T-cell (primary cell): ENCODE measurements at regions not wholly inside any gene's neighbourhood (a gene's known extent, or its start where the extent isn't known, plus 50 kb on each side); places are given as distances from the start of the nearest gene placed in this dataset.

Source experiments
- ATAC-seq, 4 experiments: fragments of 200-7000 bp in 3 of 4; fragments of 150-1000 bp in 1 of 4; cut with Tn5 transposase; replicated peaks in 1 of 4; 1 replicate in 3 of 4; 2 replicates in 1 of 4; pipeline ENCODE4 v1.10.0; 2021; ENCODE audit warnings: moderate library complexity in 3 of 4, mild to moderate bottlenecking in 2 of 4, moderate number of reproducible peaks in 1 of 4
- CTCF ChIA-PET, 2 donors: fragments of 300-600 bp; sonication (Branson Sonifier 250); formaldehyde crosslinking; loops; one replicate each; lab custom pipeline; 2022; ENCODE audit warnings: antibody characterized with exemption in 2 of 2; lab: Charles Lee
- POLR2A ChIA-PET, 2 donors: fragments of 300-600 bp; sonication (Branson Sonifier 250); formaldehyde crosslinking; loops; one replicate each; lab custom pipeline; 2022; ENCODE audit warnings: antibody characterized with exemption in 2 of 2; lab: Charles Lee
- DNase-seq, 35 experiments: peaks; one replicate each; pipeline versions ENCODE4 v3.0.0 to v3.0.0-alpha.2; 2013 to 2023
- H3K27ac ChIP-seq: one replicate; pipeline ENCODE4 v1.5.1; 2013; ENCODE audit warnings: low read length
- H3K27me3 ChIP-seq, 2 experiments: replicated peaks in 1 of 2; 1 replicate in 1 of 2; 2 replicates in 1 of 2; pipeline versions ENCODE4 v1.6.1 to v1.7.0; 2013; ENCODE audit warnings: low read length in 1 of 2, mixed read lengths in 1 of 2; ENCODE audit not compliant: control insufficient read depth in 2 of 2, insufficient read depth in 2 of 2; ENCODE audit errors: extremely low read depth in 1 of 2
- H3K36me3 ChIP-seq, 2 donors: 1 replicate in 1 of 2; 2 replicates in 1 of 2; pipeline versions ENCODE4 v1.6.1 to v1.7.0; 2013; ENCODE audit warnings: low read length in 1 of 2; ENCODE audit not compliant: control insufficient read depth in 2 of 2, insufficient read depth in 1 of 2; ENCODE audit errors: extremely low read depth in 1 of 2
- H3K4me1 ChIP-seq, 2 experiments: 1 replicate in 1 of 2; 2 replicates in 1 of 2; pipeline versions ENCODE4 v1.6.1 to v1.7.0; 2013; ENCODE audit warnings: low read length in 2 of 2, mixed read lengths in 1 of 2; ENCODE audit not compliant: insufficient read depth in 2 of 2, control insufficient read depth in 1 of 2; ENCODE audit errors: extremely low read depth in 1 of 2
- H3K4me3 ChIP-seq, 2 donors: 1 replicate in 1 of 2; 2 replicates in 1 of 2; pipeline versions ENCODE4 v1.5.1 to v1.7.0; 2013; ENCODE audit warnings: mild to moderate bottlenecking in 2 of 2, low read length in 1 of 2, moderate library complexity in 1 of 2; ENCODE audit not compliant: control insufficient read depth in 1 of 2; ENCODE audit errors: extremely low read depth in 1 of 2
- H3K9me3 ChIP-seq: 2 replicates; pipeline ENCODE4 v1.7.0; 2013
- H3K27ac Mint-ChIP-seq, 2 donors: one replicate each; pipeline ENCODE4 v1.8.0; 2020 to 2021; ENCODE audit warnings: mild to moderate bottlenecking in 2 of 2, mixed read lengths in 2 of 2
- H3K27me3 Mint-ChIP-seq, 2 donors: one replicate each; pipeline ENCODE4 v1.8.0; 2021 to 2022; ENCODE audit warnings: mixed read lengths in 2 of 2
- H3K36me3 Mint-ChIP-seq: one replicate; pipeline ENCODE4 v1.8.0; 2021; ENCODE audit warnings: mixed read lengths
- H3K4me1 Mint-ChIP-seq, 3 donors: one replicate each; pipeline ENCODE4 v1.8.0; 2020 to 2022; ENCODE audit warnings: mixed read lengths in 3 of 3, mild to moderate bottlenecking in 1 of 3
- H3K4me3 Mint-ChIP-seq, 3 donors: one replicate each; pipeline ENCODE4 v1.8.0; 2020 to 2022; ENCODE audit warnings: mild to moderate bottlenecking in 3 of 3, mixed read lengths in 3 of 3, moderate library complexity in 3 of 3
- H3K9me3 Mint-ChIP-seq, 3 donors: one replicate each; pipeline ENCODE4 v1.8.0; 2020 to 2022; ENCODE audit warnings: mixed read lengths in 3 of 3
- WGBS: methylation state at CpG from one replicate; pipeline ENCODE4 v1.1.5; 2013; ENCODE audit warnings: missing lambda C conversion rate; ENCODE audit not compliant: insufficient coverage; 5-methylcytosine and 5-hydroxymethylcytosine counted together

- no peak overlapping the region for H3K27ac Mint-ChIP-seq
- WGBS, result no CpG with 5 or more reads among the region's 2 CpGs
- Histone ChIP-seq H3K4me3 (no peak overlapping the region), H3K36me3 (no peaks in the 10 kb centered on the region), H3K9me3 (peaks cover 3% of the 10 kb centered on the region), H3K27me3 (no peaks in the 10 kb centered on the region), H3K4me1 (no peaks in the 10 kb centered on the region), H3K27ac (no peak overlapping the region)
- CTCF ChIA-PET, result no interaction called here
- no peak for DNase-seq
- POLR2A ChIA-PET, result no interaction called here
- no peak for ATAC-seq
- H3K9me3 Mint-ChIP-seq, result peaks cover 0 to 6% (median 4%) of the 10 kb centered on the region in 3 donors
- no peaks in the 10 kb centered on the region for H3K36me3 Mint-ChIP-seq
- no peak overlapping the region for H3K4me3 Mint-ChIP-seq
- H3K27me3 Mint-ChIP-seq, result peaks cover 20 to 34% of the 10 kb centered on the region in 2 donors
- H3K4me1 Mint-ChIP-seq, result no peaks in the 10 kb centered on the region
Observed at GRCh38 chr3:43978708-43979107, 263.0 kb upstream of the TOPAZ1 start.

DNA sequence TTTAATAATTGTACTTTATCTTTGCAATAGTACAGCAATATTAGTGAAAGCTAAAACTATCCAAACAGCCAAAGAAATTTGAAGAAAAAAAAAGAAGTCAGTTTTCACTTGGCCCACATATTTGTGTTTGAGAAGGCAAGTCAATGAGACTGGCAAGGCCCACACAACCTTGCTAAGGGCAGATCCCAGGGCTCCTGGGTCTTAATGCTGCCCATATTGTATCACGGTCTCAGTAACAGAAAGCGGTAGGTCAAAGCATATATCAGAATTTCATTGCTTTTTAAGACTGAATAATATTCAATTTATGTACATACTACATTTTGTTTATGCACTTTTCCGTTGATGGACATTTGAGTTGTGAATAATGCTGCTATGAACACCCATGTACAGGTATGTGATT is 262.0 kb upstream of the TOPAZ1 start:
- no CpG with 5 or more reads among the region's 3 CpGs for WGBS
- Histone ChIP-seq H3K9me3 (peaks cover 3% of the 10 kb centered on the region), H3K27ac (no peak overlapping the region), H3K4me3 (no peak overlapping the region), H3K4me1 (no peaks in the 10 kb centered on the region), H3K36me3 (no peaks in the 10 kb centered on the region), H3K27me3 (no peaks in the 10 kb centered on the region)
- no peak for ATAC-seq
- DNase-seq, result no peak
- H3K4me1 Mint-ChIP-seq, result no peaks in the 10 kb centered on the region
- no peak overlapping the region for H3K4me3 Mint-ChIP-seq
- no peaks in the 10 kb centered on the region for H3K36me3 Mint-ChIP-seq
- H3K27ac Mint-ChIP-seq, result no peak overlapping the region
- peaks cover 3 to 6% (median 4%) of the 10 kb centered on the region in 3 donors for H3K9me3 Mint-ChIP-seq
- peaks cover 21 to 39% of the 10 kb centered on the region in 2 donors for H3K27me3 Mint-ChIP-seq
- ChIA-PET POLR2A (interaction anchor here in 1 of 2 donors (0.6 kb wide), 1 partner anchor 22 kb away, joined by 3 read pairs; no protein-coding TSS in a partner anchor), CTCF (interaction anchor here in 1 of 2 donors (0.6 kb wide), 1 partner anchor 55 kb away, joined by 3 read pairs; no protein-coding TSS in a partner anchor)

DNA sequence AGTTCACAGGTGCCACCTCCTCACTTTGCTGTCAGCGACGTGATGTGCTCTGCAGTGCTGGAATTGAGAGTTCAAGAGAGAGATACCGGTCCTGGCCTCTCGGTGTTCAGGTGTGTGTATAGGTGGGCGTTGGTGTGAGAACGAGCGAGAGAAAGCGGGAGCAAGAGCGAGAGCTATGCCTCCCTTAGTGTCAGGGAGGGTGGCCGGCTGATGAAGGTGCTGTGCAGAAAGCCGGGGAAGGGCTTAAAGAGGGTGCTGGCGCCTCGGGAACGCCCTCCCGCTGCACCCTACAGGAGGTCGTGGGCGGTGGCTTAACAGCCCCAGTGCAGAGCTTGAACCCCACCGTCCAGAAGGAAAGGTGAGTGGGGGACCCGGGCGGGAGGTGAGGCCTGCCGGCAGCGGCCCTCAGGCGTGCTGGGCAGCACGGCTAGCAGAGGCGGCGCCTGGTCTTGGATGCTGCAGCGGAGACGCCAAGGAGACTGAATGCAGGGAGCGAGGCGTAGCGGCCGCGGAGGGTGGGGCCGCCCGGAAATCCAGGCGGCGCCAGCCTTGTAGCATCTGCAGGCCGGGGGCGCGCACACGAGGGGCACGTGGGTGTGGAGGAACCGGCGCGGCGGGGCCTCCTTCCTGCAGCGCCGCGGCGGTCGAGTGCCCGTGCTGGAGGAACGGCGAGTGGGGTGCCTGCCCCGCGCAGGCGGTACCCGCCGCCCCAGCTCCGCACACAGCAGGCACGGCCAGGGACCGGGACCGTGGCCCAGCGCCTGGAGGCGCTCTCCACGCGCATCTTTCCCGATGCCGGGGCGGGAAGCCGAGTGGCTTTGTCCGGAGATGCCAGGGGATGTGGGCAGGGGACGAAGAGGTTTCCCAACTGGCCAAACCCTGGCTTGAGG is 246.8 kb upstream of the TOPAZ1 start:
- no peaks in the 10 kb centered on the region for H3K36me3 ChIP-seq
- CTCF ChIA-PET, result no interaction called here

DNA sequence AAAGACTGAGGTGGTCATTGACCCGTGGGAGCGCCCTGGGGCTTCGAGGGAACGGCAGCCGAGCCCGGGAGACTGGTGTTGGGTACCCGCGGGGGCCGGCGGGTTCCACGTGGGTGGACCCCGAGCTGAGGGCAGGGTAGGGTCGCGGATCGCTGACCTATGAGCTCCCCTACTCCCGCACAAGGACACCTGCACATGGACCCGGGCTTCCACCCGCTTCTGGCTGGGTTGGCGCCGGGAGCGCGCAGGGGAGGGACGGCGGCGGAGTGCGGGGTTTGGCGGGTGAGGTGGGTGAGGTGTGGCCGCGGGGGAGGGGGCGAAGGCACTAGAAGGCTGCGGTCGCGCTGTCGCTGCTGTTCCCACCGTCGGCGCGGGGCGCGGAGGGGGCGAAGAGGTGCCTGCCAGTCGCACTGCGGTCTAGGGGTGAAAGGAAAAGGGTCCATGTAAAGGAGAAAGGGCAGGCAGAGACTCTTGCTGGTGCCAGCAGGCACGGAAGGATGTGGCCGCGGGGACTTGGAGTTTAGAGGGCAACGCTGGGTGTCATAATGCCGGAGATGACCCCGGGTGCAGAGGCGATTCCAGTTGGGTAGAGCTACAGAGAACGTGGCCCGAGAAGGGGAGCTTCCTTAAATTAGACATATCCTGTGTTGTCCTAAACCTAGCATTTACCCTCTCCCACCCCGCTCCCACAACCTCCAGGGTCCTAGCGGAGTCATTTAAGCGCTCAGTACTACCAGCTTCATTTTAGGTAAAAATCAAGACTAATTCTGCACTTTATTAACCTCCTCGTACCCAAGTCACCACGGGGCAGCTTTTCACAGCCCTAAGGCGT is 245.9 kb upstream of the TOPAZ1 start:
- Mint-ChIP-seq H3K4me3 (peak overlapping the region; percentile 68 to 89 (median 73)), H3K27ac (no peak overlapping the region), H3K27me3 (peaks cover 74 to 79% of the 10 kb centered on the region in 2 donors), H3K9me3 (peaks cover 1 to 17% (median 3%) of the 10 kb centered on the region in 3 donors), H3K36me3 (peaks cover 3% of the 10 kb centered on the region), H3K4me1 (peaks cover 40 to 45% (median 40%) of the 10 kb centered on the region in 3 donors)
- Histone ChIP-seq H3K36me3 (no peaks in the 10 kb centered on the region), H3K9me3 (peaks cover 2% of the 10 kb centered on the region), H3K4me1 (peaks cover 15 to 43% of the 10 kb centered on the region in 2 experiments), H3K27ac (no peak overlapping the region), H3K27me3 (peaks cover 16 to 52% of the 10 kb centered on the region in 2 experiments), H3K4me3 (peak overlapping the region; percentile 16 to 80)
- 3% methylated on average over 52 of the region's 58 CpGs for WGBS
- CTCF ChIA-PET, result no interaction called here
- ATAC-seq (no peak), DNase-seq (peak in 1 of 35 experiments; percentile 13)
- POLR2A ChIA-PET, result no interaction called here

More for the DNA sequence above, 246.8 kb upstream of the TOPAZ1 start:
- H3K4me3 ChIP-seq, result peak overlapping the region; percentile 16 to 80
- peak overlapping the region; percentile 64 to 89 (median 71) for H3K4me3 Mint-ChIP-seq
- peaks cover 3% of the 10 kb centered on the region for H3K36me3 Mint-ChIP-seq
- peaks cover 40 to 45% (median 40%) of the 10 kb centered on the region in 3 donors for H3K4me1 Mint-ChIP-seq
- peak overlapping the region in 1 of 2 donors; percentile 12 for H3K27ac Mint-ChIP-seq
- H3K9me3 ChIP-seq, result peaks cover 3% of the 10 kb centered on the region
- H3K27ac ChIP-seq, result no peak overlapping the region
- WGBS, result under 1% methylated on average over 70 of the region's 73 CpGs
- peak; percentile 35 to 70 (median 60) for ATAC-seq
- peaks cover 12 to 53% of the 10 kb centered on the region in 2 experiments for H3K27me3 ChIP-seq
- H3K9me3 Mint-ChIP-seq, result peaks cover 3 to 20% (median 4%) of the 10 kb centered on the region in 3 donors
- POLR2A ChIA-PET, result no interaction called here
- peak in 2 of 35 experiments; percentile 23 to 31 for DNase-seq
- H3K27me3 Mint-ChIP-seq, result peaks cover 74 to 77% of the 10 kb centered on the region in 2 donors
- peaks cover 15 to 43% of the 10 kb centered on the region in 2 experiments for H3K4me1 ChIP-seq

GRCh38 chr3:43996379-43997301 is 245.0 kb upstream of the TOPAZ1 start:
- Histone ChIP-seq H3K27ac (no peak overlapping the region), H3K4me3 (peak overlapping the region; percentile 3 to 80), H3K36me3 (no peaks in the 10 kb centered on the region), H3K27me3 (peaks cover 23 to 48% of the 10 kb centered on the region in 2 experiments), H3K4me1 (peaks cover 15 to 43% of the 10 kb centered on the region in 2 experiments), H3K9me3 (no peaks in the 10 kb centered on the region)
- Mint-ChIP-seq H3K9me3 (peaks cover 0 to 12% (median 2%) of the 10 kb centered on the region in 3 donors), H3K36me3 (peaks cover 3% of the 10 kb centered on the region), H3K27me3 (peaks cover 71 to 79% of the 10 kb centered on the region in 2 donors), H3K4me1 (peaks cover 40 to 45% (median 40%) of the 10 kb centered on the region in 3 donors), H3K27ac (no peak overlapping the region), H3K4me3 (peak overlapping the region; percentile 73 to 89 (median 73))
- 2% methylated on average over 61 of the region's 71 CpGs for WGBS
- ATAC-seq (no peak), DNase-seq (peak in 1 of 35 experiments; percentile 9)
- ChIA-PET POLR2A (no interaction called here), CTCF (no interaction called here)
